DOHH2 (cell line): ENCODE measurements at regions not wholly inside any gene's neighbourhood (a gene's known extent, or its start where the extent isn't known, plus 50 kb on each side); places are given as distances from the start of the nearest gene placed in this dataset.

Experiments
- EZH2phosphoT487 ChIP-seq: fragments of 200-600 bp; sonication (generic); IDR thresholded peaks from 2 replicates; pipeline ENCODE4 v1.6.1; 2017; ENCODE audit warnings: borderline replicate concordance, mild to moderate bottlenecking, antibody characterized with exemption, low read length, moderate library complexity, mixed read lengths
- TF ChIP-seq, protein P1 (sequence below): fragments of 200-600 bp; sonication (generic); IDR thresholded peaks from one replicate; pipeline ENCODE4 v1.5.1; 2014; ENCODE audit warnings: antibody characterized with exemption, mild to moderate bottlenecking, low read depth, low read length; ENCODE audit not compliant: poor library complexity, severe bottlenecking

DNA sequence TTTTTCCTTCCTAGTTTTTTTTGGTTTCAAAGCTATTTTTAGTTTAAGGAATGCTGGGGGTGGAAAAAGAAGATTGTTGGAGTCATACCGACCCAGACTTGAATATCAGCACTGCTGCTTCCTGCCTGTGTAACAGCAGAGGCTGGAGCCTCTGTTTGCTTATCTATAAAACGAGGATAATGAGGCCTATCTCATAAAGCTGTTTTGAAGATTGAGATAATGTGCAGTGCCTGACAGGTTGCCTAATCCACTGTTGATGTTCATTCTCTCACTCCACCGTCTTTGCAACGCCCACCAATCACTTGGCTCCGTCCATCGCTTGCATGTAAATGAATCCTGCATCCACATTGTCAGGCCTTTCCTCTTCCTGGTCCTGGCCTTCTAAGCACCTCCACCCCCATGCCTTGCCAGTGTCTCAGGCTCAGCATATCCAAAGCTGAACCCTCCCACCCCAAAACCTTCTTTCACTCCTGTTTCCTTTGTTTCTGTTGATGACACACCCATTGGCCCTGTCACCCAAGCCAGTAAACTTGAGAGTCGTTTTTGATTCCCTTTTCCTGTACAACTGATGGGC, 94.9 kb downstream of the MEX3B start:
- TF ChIP-seq, protein P1, sequence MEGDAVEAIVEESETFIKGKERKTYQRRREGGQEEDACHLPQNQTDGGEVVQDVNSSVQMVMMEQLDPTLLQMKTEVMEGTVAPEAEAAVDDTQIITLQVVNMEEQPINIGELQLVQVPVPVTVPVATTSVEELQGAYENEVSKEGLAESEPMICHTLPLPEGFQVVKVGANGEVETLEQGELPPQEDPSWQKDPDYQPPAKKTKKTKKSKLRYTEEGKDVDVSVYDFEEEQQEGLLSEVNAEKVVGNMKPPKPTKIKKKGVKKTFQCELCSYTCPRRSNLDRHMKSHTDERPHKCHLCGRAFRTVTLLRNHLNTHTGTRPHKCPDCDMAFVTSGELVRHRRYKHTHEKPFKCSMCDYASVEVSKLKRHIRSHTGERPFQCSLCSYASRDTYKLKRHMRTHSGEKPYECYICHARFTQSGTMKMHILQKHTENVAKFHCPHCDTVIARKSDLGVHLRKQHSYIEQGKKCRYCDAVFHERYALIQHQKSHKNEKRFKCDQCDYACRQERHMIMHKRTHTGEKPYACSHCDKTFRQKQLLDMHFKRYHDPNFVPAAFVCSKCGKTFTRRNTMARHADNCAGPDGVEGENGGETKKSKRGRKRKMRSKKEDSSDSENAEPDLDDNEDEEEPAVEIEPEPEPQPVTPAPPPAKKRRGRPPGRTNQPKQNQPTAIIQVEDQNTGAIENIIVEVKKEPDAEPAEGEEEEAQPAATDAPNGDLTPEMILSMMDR = no peak
- no peak for TF ChIP-seq EZH2phosphoT487
